ENCODE measurements at regions not wholly inside any gene's neighbourhood (a gene's known extent, or its start where the extent isn't known, plus 50 kb on each side); places are given as distances from the start of the nearest gene placed in this dataset.

DNA sequence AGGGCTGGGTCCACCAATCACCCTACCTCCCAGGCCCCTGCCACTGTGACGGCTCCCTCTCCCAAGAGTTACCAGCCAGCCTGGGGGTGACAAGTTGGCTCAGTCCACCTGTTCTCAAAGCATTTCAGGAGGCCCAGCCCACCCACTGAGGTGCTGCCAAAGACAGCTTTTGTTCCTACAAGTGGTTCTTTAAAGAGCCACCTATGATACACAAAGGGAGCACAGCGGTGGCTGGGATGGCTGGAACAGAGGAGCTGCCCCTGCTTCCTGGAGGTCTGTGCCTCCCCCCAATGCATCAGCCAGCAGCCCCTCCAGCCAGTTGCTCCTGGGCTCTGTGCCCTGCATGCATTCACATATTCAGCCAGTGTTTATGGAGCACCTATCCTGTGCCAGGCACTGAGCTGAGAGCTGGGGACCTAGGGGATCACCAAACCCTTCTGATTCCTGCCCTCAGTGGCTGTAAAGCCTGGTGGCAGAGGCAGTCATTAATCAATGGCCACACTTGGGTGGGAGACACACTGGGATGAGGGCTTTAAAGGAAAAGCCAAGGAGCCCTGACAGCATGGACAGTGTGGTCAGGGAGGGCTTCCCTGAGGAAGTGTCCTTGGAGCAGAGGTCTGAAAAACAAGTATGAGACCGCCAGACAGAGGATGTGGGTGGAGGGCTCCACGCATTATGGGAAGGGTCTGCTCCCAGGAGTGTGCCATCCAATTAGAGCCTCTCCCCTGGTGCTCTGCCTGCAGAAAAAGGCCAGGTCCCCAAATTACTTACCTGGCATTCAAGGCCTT lies 107.1 kb upstream of the LINGO1 start:
- no peak overlapping the region for H3K4me3 ChIP-seq (ENCODE audit: low read depth, low read length)
- TF ChIP-seq CTCF (IDR thresholded peaks at IDR 0.05; ENCODE audit: insufficient read depth, low read length, poor library complexity, severe bottlenecking): no peak
- peaks cover 18% of the 10 kb centered on the region for H3K27me3 ChIP-seq (ENCODE audit: control insufficient read depth, insufficient read depth, low read length)
- H3K36me3 ChIP-seq (ENCODE audit: control insufficient read depth, insufficient read depth, low read length): no peaks in the 10 kb centered on the region
- no peak for DNase-seq (ENCODE audit: low read depth)

- no peak for TF ChIP-seq CTCF (IDR thresholded peaks at IDR 0.05; ENCODE audit: insufficient read depth, low read length, poor library complexity, severe bottlenecking)
- peaks cover 16% of the 10 kb centered on the region for H3K27me3 ChIP-seq (ENCODE audit: control insufficient read depth, insufficient read depth, low read length)
- H3K4me3 ChIP-seq (ENCODE audit: low read depth, low read length): no peak overlapping the region
- H3K36me3 ChIP-seq (ENCODE audit: control insufficient read depth, insufficient read depth, low read length): no peaks in the 10 kb centered on the region
- DNase-seq (ENCODE audit: low read depth): no peak
These were observed 106.0 kb upstream of the LINGO1 start for GRCh38 chr15:77738441-77739302.

- Histone ChIP-seq H3K36me3 (ENCODE audit: control insufficient read depth, insufficient read depth, low read length) (no peaks in the 10 kb centered on the region), H3K27me3 (ENCODE audit: control insufficient read depth, insufficient read depth, low read length) (peaks cover 21% of the 10 kb centered on the region), H3K4me3 (ENCODE audit: low read depth, low read length) (no peak overlapping the region)
- no peak for DNase-seq (ENCODE audit: low read depth)
- TF ChIP-seq CTCF (IDR thresholded peaks at IDR 0.05; ENCODE audit: insufficient read depth, low read length, poor library complexity, severe bottlenecking): no peak
These were observed 105.3 kb upstream of the LINGO1 start for GRCh38 chr15:77738038-77738370.

- DNase-seq (ENCODE audit: low read depth): no peak
- Histone ChIP-seq H3K27me3 (ENCODE audit: control insufficient read depth, insufficient read depth, low read length) (peaks cover 25% of the 10 kb centered on the region), H3K36me3 (ENCODE audit: control insufficient read depth, insufficient read depth, low read length) (no peaks in the 10 kb centered on the region), H3K4me3 (ENCODE audit: low read depth, low read length) (no peak overlapping the region)
- no peak for TF ChIP-seq CTCF (IDR thresholded peaks at IDR 0.05; ENCODE audit: insufficient read depth, low read length, poor library complexity, severe bottlenecking)
These were observed 104.7 kb upstream of the LINGO1 start for GRCh38 chr15:77737238-77738037.

DNA sequence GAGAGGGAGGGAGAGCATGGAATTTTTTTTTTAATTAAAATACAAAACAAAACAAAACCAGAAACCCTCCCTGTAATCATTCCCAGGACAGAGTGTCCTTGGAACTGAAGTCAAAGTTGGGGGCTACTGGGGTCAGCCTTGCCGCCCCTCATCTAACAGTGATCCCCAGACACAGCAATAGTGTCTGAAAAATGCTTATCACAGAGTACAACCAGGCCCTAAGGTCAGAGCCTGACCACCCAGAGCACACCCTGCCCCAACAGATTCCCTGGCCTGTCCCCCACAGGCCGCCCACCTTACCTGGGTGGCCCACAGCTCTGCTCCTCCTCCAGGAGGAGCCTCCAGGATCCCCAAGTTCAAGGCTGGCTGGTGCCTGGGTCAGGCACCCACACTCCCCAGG lies 101.6 kb upstream of the LINGO1 start:
- Histone ChIP-seq H3K4me3 (ENCODE audit: low read depth, low read length) (no peak overlapping the region), H3K27me3 (ENCODE audit: control insufficient read depth, insufficient read depth, low read length) (peaks cover 35% of the 10 kb centered on the region), H3K36me3 (ENCODE audit: control insufficient read depth, insufficient read depth, low read length) (no peaks in the 10 kb centered on the region)
- no peak for DNase-seq (ENCODE audit: low read depth)
- TF ChIP-seq CTCF (IDR thresholded peaks at IDR 0.05; ENCODE audit: insufficient read depth, low read length, poor library complexity, severe bottlenecking): no peak
